Upper lobe of left lung (tissue), 6 donors: ENCODE measurements at regions not wholly inside any gene's neighbourhood (a gene's known extent, or its start where the extent isn't known, plus 50 kb on each side); places are given as distances from the start of the nearest gene placed in this dataset.
"Not testable (repeated sequence)": the region's sequence is repeated elsewhere in the genome, so short reads cannot be mapped to it uniquely, and the experiment has no call there.

Experiments
- ATAC-seq, 2 donors: fragments of 200-7000 bp; cut with Tn5 transposase; one replicate each; pipeline ENCODE4 v1.9.1; 2022; ENCODE audit warnings: mild to moderate bottlenecking in 2 of 2, moderate library complexity in 2 of 2; ENCODE audit not compliant: low FRiP score in 2 of 2
- DNase-seq, 2 donors: peaks; one replicate each; pipeline ENCODE4 v3.0.0-alpha.2; 2019 to 2020
- H3K27ac ChIP-seq, 4 donors: fragments of 200-600 bp; sonication (generic); one replicate each; pipeline ENCODE4 v1.5.1; 2016 to 2019
- H3K27me3 ChIP-seq, 4 donors: fragments of 200-600 bp; sonication (generic); one replicate each; pipeline ENCODE4 v1.5.1; 2017 to 2019
- H3K36me3 ChIP-seq, 4 donors: fragments of 200-600 bp; sonication (generic); one replicate each; pipeline ENCODE4 v1.5.1; 2016 to 2019
- H3K4me1 ChIP-seq, 4 donors: fragments of 200-600 bp; sonication (generic); one replicate each; pipeline ENCODE4 v1.5.1; 2018 to 2019
- H3K4me3 ChIP-seq, 4 donors: fragments of 200-600 bp; sonication (generic); one replicate each; pipeline ENCODE4 v1.5.1; 2017 to 2019; ENCODE audit warnings: mild to moderate bottlenecking in 2 of 4, moderate library complexity in 1 of 4
- H3K9me3 ChIP-seq, 4 donors: fragments of 200-600 bp; sonication (generic); one replicate each; pipeline ENCODE4 v1.5.1; 2018 to 2019
- CTCF ChIP-seq, 6 experiments: fragments of 450-650 bp in 4 of 6; fragments of 200-600 bp in 2 of 6; sonication (generic) in 2 of 6; IDR thresholded peaks; one replicate each; pipeline ENCODE4 v1.5.1; 2016 to 2019; ENCODE audit warnings: antibody characterized with exemption in 6 of 6
- EP300 ChIP-seq, 4 donors: sonication (generic); formaldehyde crosslinking; IDR thresholded peaks; one replicate each; pipeline ENCODE4 v1.5.1; 2017; ENCODE audit warnings: antibody characterized with exemption in 4 of 4, control low read depth in 2 of 4
- POLR2A ChIP-seq, 4 donors: fragments of 450-650 bp; IDR thresholded peaks; one replicate each; pipeline ENCODE4 v1.5.1; 2016 to 2017; ENCODE audit warnings: antibody characterized with exemption in 4 of 4, mild to moderate bottlenecking in 2 of 4
- POLR2AphosphoS5 ChIP-seq, 2 donors: sonication (generic); formaldehyde crosslinking; IDR thresholded peaks; one replicate each; pipeline ENCODE4 v1.5.1; 2017; ENCODE audit warnings: antibody characterized with exemption in 2 of 2
- WGBS, 2 donors: methylation state at CpG; one replicate each; pipeline ENCODE4 v1.1.5; 2017 to 2018; 5-methylcytosine and 5-hydroxymethylcytosine counted together
- donor health status: DM: no; HTN: no; CAD: no; lungs with moderate emphysema.
- donor health status: DM: no; HTN: yes; CAD: no; lungs with severe emphysema.

DNA sequence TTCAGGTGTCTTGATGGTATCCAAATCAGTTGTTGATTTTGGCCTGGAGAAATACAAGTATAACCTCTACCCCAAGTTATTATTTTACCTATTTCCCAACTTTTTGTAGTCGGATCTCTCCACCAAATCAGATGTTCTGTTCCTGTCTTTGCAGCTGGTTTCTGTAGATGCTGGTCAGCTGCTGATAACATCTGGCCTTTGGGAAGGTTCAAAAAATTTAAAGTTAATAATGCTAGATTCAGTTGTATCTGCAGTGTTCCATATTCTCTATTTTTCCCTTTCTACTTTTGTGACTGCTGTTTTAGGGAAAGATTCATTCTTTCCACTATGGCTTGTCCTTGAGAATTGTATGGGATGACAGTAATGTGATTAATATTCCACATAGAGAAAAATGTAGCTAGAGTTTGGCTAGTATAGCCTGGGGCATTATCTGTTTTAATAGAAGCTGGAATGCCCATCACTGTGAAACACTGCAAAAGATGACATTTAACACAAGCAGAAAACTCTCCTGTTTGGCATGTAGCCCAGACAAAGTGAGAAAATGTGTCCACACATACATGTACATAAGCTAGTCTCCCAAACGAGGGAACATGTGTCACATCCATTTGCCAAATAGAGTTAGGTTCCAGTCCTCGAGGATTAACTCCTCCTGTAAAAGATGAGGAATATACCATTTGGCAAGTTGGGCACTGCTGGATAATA is 99.2 kb downstream of the ZNF100 start:
- WGBS, 2 donors, result 37 to 58% methylated on average over 3 of the region's 3 CpGs
- H3K36me3 ChIP-seq, H3K27ac ChIP-seq, ATAC-seq, H3K4me1 ChIP-seq, H3K27me3 ChIP-seq, H3K4me3 ChIP-seq, DNase-seq: not testable (repeated sequence)
- peaks cover 0 to 10% (median 0%) of the 10 kb centered on the region in 4 donors for H3K9me3 ChIP-seq

GRCh38 chr19:21655540-21656126 is 111.7 kb downstream of the ZNF100 start:
- no peak overlapping the region for H3K4me3 ChIP-seq
- H3K27me3 ChIP-seq, result no peaks in the 10 kb centered on the region
- no peaks in the 10 kb centered on the region for H3K4me1 ChIP-seq
- H3K36me3 ChIP-seq, result no peaks in the 10 kb centered on the region
- WGBS, 2 donors, result 73 to 75% methylated on average over 3 of the region's 3 CpGs
- no peak for ATAC-seq
- H3K9me3 ChIP-seq, result peaks cover 0 to 16% (median 1%) of the 10 kb centered on the region in 4 donors
- TF ChIP-seq CTCF (IDR thresholded peaks at IDR 0.05), result no peak
- TF ChIP-seq POLR2AphosphoS5 (IDR thresholded peaks at IDR 0.05), result no peak
- TF ChIP-seq POLR2A (IDR thresholded peaks at IDR 0.05), result no peak
- no peak for TF ChIP-seq EP300 (IDR thresholded peaks at IDR 0.05)
- no peak for DNase-seq
- H3K27ac ChIP-seq, result no peak overlapping the region

DNA sequence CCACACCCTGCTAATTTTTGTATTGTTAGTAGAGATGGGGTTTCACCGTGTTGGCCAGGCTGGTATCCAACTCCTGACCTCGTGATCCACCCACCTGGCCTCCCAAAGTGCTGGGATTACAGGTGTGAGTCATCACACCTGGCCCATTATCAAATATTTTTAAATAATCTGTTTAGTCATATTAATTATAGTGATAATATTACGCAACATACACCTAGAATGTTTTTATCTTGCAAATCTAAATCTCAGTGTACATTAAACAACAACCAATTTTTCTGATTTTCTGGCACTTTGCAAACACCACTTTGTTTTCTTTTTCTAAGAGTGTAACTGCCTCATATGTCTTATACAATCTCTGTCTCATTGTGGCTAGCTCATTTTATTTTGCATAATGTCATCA is 115.9 kb downstream of the ZNF100 start:
- DNase-seq, H3K36me3 ChIP-seq, H3K27ac ChIP-seq, H3K27me3 ChIP-seq, H3K4me3 ChIP-seq, ATAC-seq, H3K4me1 ChIP-seq: not testable (repeated sequence)
- 47 to 52% methylated on average over 3 of the region's 3 CpGs for WGBS, 2 donors
- H3K9me3 ChIP-seq, result peaks cover 0 to 16% (median 0%) of the 10 kb centered on the region in 4 donors

- DNase-seq, result no peak
- 79 to 87% methylated on average over 1 of the region's 1 CpG for WGBS, 2 donors
- H3K27me3 ChIP-seq, result no peaks in the 10 kb centered on the region
- no peak overlapping the region for H3K4me3 ChIP-seq
- no peaks in the 10 kb centered on the region for H3K36me3 ChIP-seq
- no peak for ATAC-seq
- no peak for TF ChIP-seq CTCF (IDR thresholded peaks at IDR 0.05)
- TF ChIP-seq POLR2A (IDR thresholded peaks at IDR 0.05), result no peak
- no peak for TF ChIP-seq EP300 (IDR thresholded peaks at IDR 0.05)
- TF ChIP-seq POLR2AphosphoS5 (IDR thresholded peaks at IDR 0.05), result no peak
- H3K9me3 ChIP-seq, result no peaks in the 10 kb centered on the region
- no peaks in the 10 kb centered on the region for H3K4me1 ChIP-seq
- no peak overlapping the region for H3K27ac ChIP-seq
Observed at GRCh38 chr19:21638776-21639175, 128.6 kb downstream of the ZNF100 start.

GRCh38 chr19:21626924-21627697 is 121.7 kb downstream of the ZNF429 start:
- Histone ChIP-seq H3K36me3 (no peaks in the 10 kb centered on the region), H3K27me3 (no peaks in the 10 kb centered on the region), H3K4me3 (no peak overlapping the region), H3K4me1 (no peaks in the 10 kb centered on the region), H3K9me3 (no peaks in the 10 kb centered on the region), H3K27ac (no peak overlapping the region)
- no peak for ATAC-seq
- no peak for DNase-seq
- TF ChIP-seq POLR2AphosphoS5 (IDR thresholded peaks at IDR 0.05) (no peak), CTCF (IDR thresholded peaks at IDR 0.05) (no peak), POLR2A (IDR thresholded peaks at IDR 0.05) (no peak), EP300 (IDR thresholded peaks at IDR 0.05) (no peak)
- 70 to 78% methylated on average over 8 of the region's 8 CpGs for WGBS, 2 donors
